B cell (primary cell): ENCODE measurements at regions not wholly inside any gene's neighbourhood (a gene's known extent, or its start where the extent isn't known, plus 50 kb on each side); places are given as distances from the start of the nearest gene placed in this dataset.

ENCODE experiments used
- ATAC-seq: fragments of 200-7000 bp; cut with Tn5 transposase; one replicate; pipeline ENCODE4 v1.10.0; 2021; ENCODE audit warnings: low read depth, mild to moderate bottlenecking, moderate number of reproducible peaks, moderate library complexity
- CTCF ChIA-PET: fragments of 350-600 bp; sonication (Branson Sonifier 250); formaldehyde crosslinking; loops from one replicate; lab custom pipeline; 2021; ENCODE audit warnings: antibody characterized with exemption, inconsistent platforms; lab: Charles Lee
- POLR2A ChIA-PET: fragments of 350-600 bp; sonication (Branson Sonifier 250); formaldehyde crosslinking; loops from one replicate; lab custom pipeline; 2021; ENCODE audit warnings: antibody characterized with exemption; lab: Charles Lee
- DNase-seq: peaks from one replicate; pipeline ENCODE4 v3.0.0; 2013
- H2AFZ ChIP-seq: 2 replicates; pipeline ENCODE4 v1.6.1; 2012; ENCODE audit warnings: mild to moderate bottlenecking, low read depth, low read length; ENCODE audit not compliant: insufficient read depth, poor library complexity, severe bottlenecking
- H3K27ac ChIP-seq, 2 donors: 1 replicate in 1 of 2; 2 replicates in 1 of 2; pipeline ENCODE4 v1.5.1; 2012 to 2013; ENCODE audit warnings: low read length in 2 of 2, mild to moderate bottlenecking in 2 of 2, moderate library complexity in 1 of 2
- H3K27me3 ChIP-seq, 4 experiments: fragments of 200-600 bp in 1 of 4; sonication (generic) in 1 of 4; replicated peaks in 1 of 4; 1 replicate in 2 of 4; 2 replicates in 2 of 4; pipeline versions ENCODE4 v1.6.1 to v1.7.0; 2013 to 2016; ENCODE audit warnings: low read length in 3 of 4, mild to moderate bottlenecking in 2 of 4, mixed read lengths in 1 of 4, moderate library complexity in 1 of 4; ENCODE audit not compliant: insufficient read depth in 4 of 4, control insufficient read depth in 3 of 4; ENCODE audit errors: control extremely low read depth in 1 of 4
- H3K36me3 ChIP-seq, 2 experiments: replicated peaks in 1 of 2; 1 replicate in 1 of 2; 2 replicates in 1 of 2; pipeline versions ENCODE4 v1.6.1 to v1.7.1; 2013; ENCODE audit warnings: low read length in 1 of 2; ENCODE audit not compliant: insufficient read depth in 2 of 2, control insufficient read depth in 1 of 2; ENCODE audit errors: control extremely low read depth in 1 of 2, extremely low read depth in 1 of 2
- H3K4me1 ChIP-seq, 2 donors: fragments of 200-600 bp in 1 of 2; sonication (generic) in 1 of 2; 1 replicate in 1 of 2; 2 replicates in 1 of 2; pipeline versions ENCODE4 v1.5.1 to v1.6.1; 2013 to 2017; ENCODE audit warnings: low read length in 2 of 2; ENCODE audit not compliant: control insufficient read depth in 2 of 2, insufficient read depth in 2 of 2
- H3K4me2 ChIP-seq: replicated peaks from 2 replicates; pipeline ENCODE3; 2012; ENCODE audit warnings: mild to moderate bottlenecking, low read depth, low read length; ENCODE audit not compliant: poor library complexity, severe bottlenecking
- H3K4me3 ChIP-seq, 5 experiments: fragments of 200-600 bp in 1 of 5; sonication (generic) in 1 of 5; 1 replicate in 3 of 5; 2 replicates in 2 of 5; pipeline versions ENCODE4 v1.5.1 to v1.7.0; 2011 to 2016; ENCODE audit warnings: low read length in 4 of 5, mild to moderate bottlenecking in 4 of 5, low read depth in 2 of 5, control low read depth in 1 of 5, moderate library complexity in 1 of 5; ENCODE audit not compliant: insufficient read depth in 1 of 5; ENCODE audit errors: control extremely low read depth in 1 of 5, extremely low read depth in 1 of 5
- H3K79me2 ChIP-seq: fragments of 200-600 bp; sonication (generic); one replicate; pipeline ENCODE4 v1.6.0; 2016; ENCODE audit warnings: low read length; ENCODE audit not compliant: control insufficient read depth, insufficient read depth
- H3K9ac ChIP-seq: fragments of 200-600 bp; sonication (generic); 2 replicates; pipeline ENCODE4 v1.6.1; 2017; ENCODE audit warnings: mild to moderate bottlenecking, low read length, moderate library complexity
- H3K9me3 ChIP-seq, 3 donors: one replicate each; pipeline versions ENCODE4 v1.6.1 to v1.7.1; 2013; ENCODE audit warnings: low read length in 2 of 3; ENCODE audit not compliant: control insufficient read depth in 2 of 3, insufficient read depth in 1 of 3; ENCODE audit errors: control extremely low read depth in 1 of 3
- H4K20me1 ChIP-seq: 2 replicates; pipeline ENCODE4 v1.6.0; 2012; ENCODE audit warnings: mild to moderate bottlenecking, low read length; ENCODE audit not compliant: insufficient read depth, control insufficient read depth, poor library complexity, severe bottlenecking
- H3K27ac Mint-ChIP-seq: one replicate; pipeline ENCODE4 v1.8.0; 2021; ENCODE audit warnings: mixed read lengths
- H3K27me3 Mint-ChIP-seq: one replicate; pipeline ENCODE4 v1.8.0; 2021; ENCODE audit warnings: mixed read lengths
- H3K4me1 Mint-ChIP-seq: one replicate; pipeline ENCODE4 v1.8.0; 2021; ENCODE audit warnings: mixed read lengths
- H3K4me3 Mint-ChIP-seq: one replicate; pipeline ENCODE4 v1.8.0; 2021; ENCODE audit warnings: mixed read lengths
- H3K9me3 Mint-ChIP-seq: one replicate; pipeline ENCODE4 v1.8.0; 2022; ENCODE audit warnings: mixed read lengths; ENCODE audit not compliant: insufficient read depth
- EZH2 ChIP-seq: IDR thresholded peaks from 2 replicates; pipeline ENCODE4 v1.6.1; 2012; ENCODE audit warnings: borderline replicate concordance, low read depth, mild to moderate bottlenecking, moderate library complexity, low read length; ENCODE audit not compliant: insufficient read depth, poor library complexity, severe bottlenecking
- WGBS: methylation state at CpG from one replicate; pipeline ENCODE4 v1.1.5; 2013; ENCODE audit warnings: missing lambda C conversion rate; ENCODE audit not compliant: insufficient coverage; 5-methylcytosine and 5-hydroxymethylcytosine counted together
- intact Hi-C: fragments of 100-400 bp; cut with micrococcal nuclease; formaldehyde crosslinking; loops from one replicate; pipeline ENCODE4 v1.10.0; 2022
- TF ChIP-seq, protein P1 (sequence below): fragments of 200-600 bp; IDR thresholded peaks from one replicate; pipeline ENCODE4 v1.8.0; 2022; ENCODE audit warnings: antibody characterized with exemption, mild to moderate bottlenecking

DNA sequence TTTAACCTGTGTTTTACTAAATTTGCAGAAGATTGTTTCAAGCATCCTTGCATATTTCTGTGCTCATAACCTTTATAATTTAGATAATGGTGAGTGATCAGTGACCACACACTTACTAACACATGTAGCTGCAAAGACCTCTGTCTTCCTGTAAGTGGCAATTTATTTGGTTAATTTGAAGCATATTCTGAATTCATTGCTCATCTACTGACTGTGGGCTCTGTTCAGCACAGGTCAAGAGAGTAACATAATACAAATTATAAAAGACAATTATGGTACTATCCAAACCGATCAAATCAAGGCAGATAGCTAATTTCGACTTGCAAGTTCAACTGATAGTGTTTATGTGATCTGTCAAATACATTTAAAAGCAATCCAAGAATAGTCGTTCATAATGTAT, 223.9 kb upstream of the FAM98A start:
- intact Hi-C loops = no loop called here
- no peaks in the 10 kb centered on the region for H3K9me3 ChIP-seq
- ChIA-PET POLR2A (no interaction called here), CTCF (no interaction called here)
- Mint-ChIP-seq H3K4me1 (no peaks in the 10 kb centered on the region), H3K27ac (no peak overlapping the region), H3K4me3 (no peak overlapping the region), H3K27me3 (no peaks in the 10 kb centered on the region), H3K9me3 (peaks cover 4% of the 10 kb centered on the region)
- no peak overlapping the region for H3K4me2 ChIP-seq
- H3K9ac ChIP-seq = no peak overlapping the region
- H3K4me3 ChIP-seq = no peak overlapping the region
- H3K4me1 ChIP-seq = no peaks in the 10 kb centered on the region
- no peaks in the 10 kb centered on the region for H4K20me1 ChIP-seq
- H3K79me2 ChIP-seq = no peaks in the 10 kb centered on the region
- DNase-seq (no peak), ATAC-seq (no peak)
- WGBS = no CpG with 5 or more reads among the region's 3 CpGs
- H3K27me3 ChIP-seq = no peaks in the 10 kb centered on the region
- no peak for TF ChIP-seq EZH2
- TF ChIP-seq, protein P1, sequence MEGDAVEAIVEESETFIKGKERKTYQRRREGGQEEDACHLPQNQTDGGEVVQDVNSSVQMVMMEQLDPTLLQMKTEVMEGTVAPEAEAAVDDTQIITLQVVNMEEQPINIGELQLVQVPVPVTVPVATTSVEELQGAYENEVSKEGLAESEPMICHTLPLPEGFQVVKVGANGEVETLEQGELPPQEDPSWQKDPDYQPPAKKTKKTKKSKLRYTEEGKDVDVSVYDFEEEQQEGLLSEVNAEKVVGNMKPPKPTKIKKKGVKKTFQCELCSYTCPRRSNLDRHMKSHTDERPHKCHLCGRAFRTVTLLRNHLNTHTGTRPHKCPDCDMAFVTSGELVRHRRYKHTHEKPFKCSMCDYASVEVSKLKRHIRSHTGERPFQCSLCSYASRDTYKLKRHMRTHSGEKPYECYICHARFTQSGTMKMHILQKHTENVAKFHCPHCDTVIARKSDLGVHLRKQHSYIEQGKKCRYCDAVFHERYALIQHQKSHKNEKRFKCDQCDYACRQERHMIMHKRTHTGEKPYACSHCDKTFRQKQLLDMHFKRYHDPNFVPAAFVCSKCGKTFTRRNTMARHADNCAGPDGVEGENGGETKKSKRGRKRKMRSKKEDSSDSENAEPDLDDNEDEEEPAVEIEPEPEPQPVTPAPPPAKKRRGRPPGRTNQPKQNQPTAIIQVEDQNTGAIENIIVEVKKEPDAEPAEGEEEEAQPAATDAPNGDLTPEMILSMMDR = no peak
- no peak overlapping the region for H3K27ac ChIP-seq
- no peaks in the 10 kb centered on the region for H3K36me3 ChIP-seq
- no peak overlapping the region for H2AFZ ChIP-seq

DNA sequence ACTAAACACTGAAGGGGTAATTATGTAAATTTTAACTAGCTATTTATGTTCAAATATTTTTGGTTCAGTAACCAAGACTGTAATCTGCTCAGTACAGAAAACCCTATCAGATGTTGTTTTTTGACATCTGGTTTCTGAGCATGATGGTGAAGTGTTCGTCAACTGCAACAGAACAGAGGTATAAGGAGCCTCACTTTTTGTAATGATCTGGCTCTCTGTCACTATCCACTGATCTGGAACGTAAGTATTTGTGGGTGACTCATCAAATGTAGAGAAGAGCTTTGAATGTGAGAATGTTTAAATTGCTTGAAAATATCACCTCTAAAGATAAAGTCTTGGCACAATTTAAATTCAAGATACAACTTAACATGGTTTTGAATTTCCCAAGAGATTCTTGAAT, 213.6 kb upstream of the FAM98A start:
- Histone ChIP-seq H3K36me3 (no peaks in the 10 kb centered on the region), H3K79me2 (no peaks in the 10 kb centered on the region), H3K4me1 (no peaks in the 10 kb centered on the region), H3K27ac (no peak overlapping the region), H4K20me1 (no peaks in the 10 kb centered on the region), H3K9ac (no peak overlapping the region), H3K4me2 (no peak overlapping the region), H2AFZ (no peak overlapping the region), H3K27me3 (no peaks in the 10 kb centered on the region), H3K9me3 (no peaks in the 10 kb centered on the region), H3K4me3 (no peak overlapping the region)
- WGBS = 57% methylated on average over 1 of the region's 2 CpGs
- H3K9me3 Mint-ChIP-seq = no peaks in the 10 kb centered on the region
- intact Hi-C loops = no loop called here
- H3K4me1 Mint-ChIP-seq = no peaks in the 10 kb centered on the region
- no peak overlapping the region for H3K27ac Mint-ChIP-seq
- POLR2A ChIA-PET = no interaction called here
- H3K27me3 Mint-ChIP-seq = peaks cover 3% of the 10 kb centered on the region
- ATAC-seq (no peak), DNase-seq (no peak)
- no peak overlapping the region for H3K4me3 Mint-ChIP-seq
- CTCF ChIA-PET = no interaction called here
- TF ChIP-seq, protein P1 = no peak
- no peak for TF ChIP-seq EZH2
